Keratinocyte (primary cell): ENCODE measurements at regions not wholly inside any gene's neighbourhood (a gene's known extent, or its start where the extent isn't known, plus 50 kb on each side); places are given as distances from the start of the nearest gene placed in this dataset.

Experiments used
- DNase-seq: peaks from one replicate; pipeline ENCODE4 v3.0.0-alpha.2; 2011; ENCODE audit warnings: low read depth, missing footprints, low spot score
- FAIRE-seq: peaks from 2 replicates; lab custom pipeline; 2011; peaks lifted over from hg19 to GRCh38; lab: Jason Lieb, UNC
- H2AFZ ChIP-seq: 2 replicates; pipeline ENCODE4 v1.6.0; 2012; ENCODE audit warnings: low read length, control low read depth, inconsistent platforms; ENCODE audit not compliant: control insufficient read depth
- H3K27ac ChIP-seq: 2 replicates; pipeline ENCODE4 v1.5.1; 2011; ENCODE audit warnings: low read length; ENCODE audit not compliant: control insufficient read depth, insufficient read depth
- H3K27me3 ChIP-seq: 3 replicates; pipeline ENCODE4 v1.6.0; 2011; ENCODE audit warnings: low read length; ENCODE audit not compliant: control insufficient read depth, insufficient read depth; ENCODE audit errors: extremely low read depth
- H3K36me3 ChIP-seq, 2 experiments: 2 replicates in 1 of 2; 3 replicates in 1 of 2; pipeline ENCODE4 v1.5.1; 2011; ENCODE audit warnings: low read length in 2 of 2, mild to moderate bottlenecking in 1 of 2; ENCODE audit not compliant: control insufficient read depth in 2 of 2, insufficient read depth in 2 of 2; ENCODE audit errors: extremely low read depth in 1 of 2
- H3K4me1 ChIP-seq: 3 replicates; pipeline ENCODE4 v1.5.1; 2011; ENCODE audit warnings: low read length; ENCODE audit not compliant: control insufficient read depth, insufficient read depth; ENCODE audit errors: extremely low read depth
- H3K4me2 ChIP-seq: 3 replicates; pipeline ENCODE4 v1.6.0; 2011; ENCODE audit warnings: low read depth, low read length; ENCODE audit not compliant: control insufficient read depth, insufficient read depth; ENCODE audit errors: extremely low read depth
- H3K4me3 ChIP-seq, 3 experiments: fragments of 200-600 bp in 1 of 3; sonication (generic) in 1 of 3; 2 replicates in 2 of 3; 3 replicates in 1 of 3; pipeline ENCODE4 v1.5.1; 2011 to 2016; ENCODE audit warnings: low read length in 3 of 3, mild to moderate bottlenecking in 3 of 3, control low read depth in 2 of 3, inconsistent platforms in 1 of 3, low read depth in 1 of 3, mixed read lengths in 1 of 3, mixed run types in 1 of 3, moderate library complexity in 1 of 3; ENCODE audit not compliant: control insufficient read depth in 2 of 3, insufficient read depth in 2 of 3; ENCODE audit errors: extremely low read depth in 1 of 3
- H3K79me2 ChIP-seq: 2 replicates; pipeline ENCODE4 v1.6.0; 2012; ENCODE audit warnings: low read length; ENCODE audit not compliant: control insufficient read depth, insufficient read depth
- H3K9ac ChIP-seq: 3 replicates; pipeline ENCODE4 v1.6.0; 2011; ENCODE audit warnings: low read length; ENCODE audit not compliant: control insufficient read depth, insufficient read depth; ENCODE audit errors: extremely low read depth
- H3K9me1 ChIP-seq: 3 replicates; pipeline ENCODE4 v1.6.0; 2011; ENCODE audit warnings: low read length; ENCODE audit not compliant: control insufficient read depth, insufficient read depth; ENCODE audit errors: extremely low read depth
- H3K9me3 ChIP-seq: 2 replicates; pipeline ENCODE4 v1.5.1; 2012; ENCODE audit warnings: low read depth, low read length; ENCODE audit not compliant: control insufficient read depth
- H4K20me1 ChIP-seq: 3 replicates; pipeline ENCODE4 v1.6.0; 2011; ENCODE audit warnings: low read length; ENCODE audit not compliant: control insufficient read depth, insufficient read depth; ENCODE audit errors: extremely low read depth
- EZH2 ChIP-seq: IDR thresholded peaks from one replicate; pipeline ENCODE4 v1.6.1; 2012; ENCODE audit warnings: inconsistent platforms, mild to moderate bottlenecking, low read length, moderate library complexity
- dilution Hi-C: fragments of 300-500 bp; cut with MboI; formaldehyde crosslinking; loops from one replicate; pipeline ENCODE4 v1.7.0; 2020; ENCODE audit warnings: low sequenced_read_pairs; ENCODE audit not compliant: extremely low pct_ligation_motif_present
- TF ChIP-seq, protein P1 (sequence below), 3 experiments: IDR thresholded peaks in 1 of 3; conservative IDR thresholded peaks in 1 of 3; optimal IDR thresholded peaks in 1 of 3; 2 replicates in 2 of 3; 3 replicates in 1 of 3; pipeline versions ENCODE3 to v1.5.1; 2011; ENCODE audit warnings: low read length in 3 of 3, mild to moderate bottlenecking in 3 of 3, moderate library complexity in 2 of 3, control low read depth in 1 of 3, inconsistent platforms in 1 of 3; ENCODE audit not compliant: insufficient read depth in 2 of 3; ENCODE audit errors: extremely low read depth in 1 of 3

DNA sequence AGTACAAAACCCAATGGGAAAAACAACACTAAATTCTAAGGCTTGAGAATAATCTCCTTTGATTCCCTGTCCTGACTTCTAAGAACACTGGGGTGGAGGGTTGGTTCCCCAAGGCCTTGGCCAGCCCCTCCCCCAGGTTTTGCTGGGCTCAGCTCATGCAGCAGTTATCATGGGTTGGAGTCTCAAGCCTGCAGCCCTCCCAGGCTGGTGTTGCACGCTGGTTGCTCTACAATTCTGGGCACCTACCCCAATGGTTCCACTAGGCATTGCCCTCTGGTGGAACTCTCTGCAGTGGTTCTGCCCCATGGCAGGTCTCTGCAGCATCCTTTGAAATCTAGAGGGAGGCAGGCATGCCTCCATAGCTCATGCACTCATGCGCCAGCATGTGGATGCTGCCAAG lies 184.4 kb upstream of the PALMD start:
- Histone ChIP-seq H2AFZ (no peak overlapping the region), H3K4me1 (peaks cover 18% of the 10 kb centered on the region), H3K36me3 (no peaks in the 10 kb centered on the region), H3K27ac (no peak overlapping the region), H3K9me1 (no peaks in the 10 kb centered on the region), H3K79me2 (no peaks in the 10 kb centered on the region), H4K20me1 (no peaks in the 10 kb centered on the region), H3K4me3 (no peak overlapping the region), H3K9me3 (no peaks in the 10 kb centered on the region), H3K27me3 (no peaks in the 10 kb centered on the region), H3K9ac (no peak overlapping the region), H3K4me2 (no peak overlapping the region)
- TF ChIP-seq EZH2: no peak
- TF ChIP-seq, protein P1, sequence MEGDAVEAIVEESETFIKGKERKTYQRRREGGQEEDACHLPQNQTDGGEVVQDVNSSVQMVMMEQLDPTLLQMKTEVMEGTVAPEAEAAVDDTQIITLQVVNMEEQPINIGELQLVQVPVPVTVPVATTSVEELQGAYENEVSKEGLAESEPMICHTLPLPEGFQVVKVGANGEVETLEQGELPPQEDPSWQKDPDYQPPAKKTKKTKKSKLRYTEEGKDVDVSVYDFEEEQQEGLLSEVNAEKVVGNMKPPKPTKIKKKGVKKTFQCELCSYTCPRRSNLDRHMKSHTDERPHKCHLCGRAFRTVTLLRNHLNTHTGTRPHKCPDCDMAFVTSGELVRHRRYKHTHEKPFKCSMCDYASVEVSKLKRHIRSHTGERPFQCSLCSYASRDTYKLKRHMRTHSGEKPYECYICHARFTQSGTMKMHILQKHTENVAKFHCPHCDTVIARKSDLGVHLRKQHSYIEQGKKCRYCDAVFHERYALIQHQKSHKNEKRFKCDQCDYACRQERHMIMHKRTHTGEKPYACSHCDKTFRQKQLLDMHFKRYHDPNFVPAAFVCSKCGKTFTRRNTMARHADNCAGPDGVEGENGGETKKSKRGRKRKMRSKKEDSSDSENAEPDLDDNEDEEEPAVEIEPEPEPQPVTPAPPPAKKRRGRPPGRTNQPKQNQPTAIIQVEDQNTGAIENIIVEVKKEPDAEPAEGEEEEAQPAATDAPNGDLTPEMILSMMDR (optimal IDR thresholded peaks at IDR 0.05 in 1 of 3, IDR thresholded peaks at IDR 0.05 in 1 of 3, conservative IDR thresholded peaks at IDR 0.05 in 1 of 3; ENCODE audit: extremely low read depth in 1 of 3, insufficient read depth in 2 of 3, low read length in 3 of 3): no peak
- DNase-seq (no peak), FAIRE-seq (no peak)
- dilution Hi-C loops: no loop called here

GRCh38 chr1:99464738-99465137 lies 181.2 kb upstream of the PALMD start:
- Histone ChIP-seq H3K36me3 (no peaks in the 10 kb centered on the region), H3K4me3 (no peak overlapping the region), H4K20me1 (no peaks in the 10 kb centered on the region), H2AFZ (no peak overlapping the region), H3K79me2 (no peaks in the 10 kb centered on the region), H3K4me2 (no peak overlapping the region), H3K9me3 (no peaks in the 10 kb centered on the region), H3K9ac (no peak overlapping the region), H3K4me1 (no peaks in the 10 kb centered on the region), H3K27ac (no peak overlapping the region), H3K9me1 (no peaks in the 10 kb centered on the region), H3K27me3 (no peaks in the 10 kb centered on the region)
- DNase-seq (no peak), FAIRE-seq (no peak)
- dilution Hi-C loops: no loop called here
- TF ChIP-seq, protein P1 (optimal IDR thresholded peaks at IDR 0.05 in 1 of 3, IDR thresholded peaks at IDR 0.05 in 1 of 3, conservative IDR thresholded peaks at IDR 0.05 in 1 of 3; ENCODE audit: extremely low read depth in 1 of 3, insufficient read depth in 2 of 3, low read length in 3 of 3): no peak
- TF ChIP-seq EZH2: no peak
